ENCODE measurements at regions not wholly inside any gene's neighbourhood (a gene's known extent, or its start where the extent isn't known, plus 50 kb on each side); places are given as distances from the start of the nearest gene placed in this dataset.

GRCh38 chr11:135073381-135073780 is 661.3 kb upstream of the B3GAT1 start:
- TF ChIP-seq POLR2AphosphoS5 (IDR thresholded peaks at IDR 0.05) (no peak), CTCF (IDR thresholded peaks at IDR 0.05) (no peak), POLR2A (IDR thresholded peaks at IDR 0.05) (no peak), EP300 (IDR thresholded peaks at IDR 0.05; ENCODE audit: low read depth) (no peak)
